Tibial nerve (tissue), 4 donors: ENCODE measurements at regions not wholly inside any gene's neighbourhood (a gene's known extent, or its start where the extent isn't known, plus 50 kb on each side); places are given as distances from the start of the nearest gene placed in this dataset. TPM values are rescaled to one million over a fixed set of nuclear protein-coding genes. Genes with fewer than 3 reads are reported as not detected.
A peak's percentile ranks its signal among the peaks of the same experiment; 100 is the strongest.

ENCODE experiments used
- DNase-seq, 2 donors: peaks; one replicate each; pipeline ENCODE4 v3.0.0-alpha.2; 2019; ENCODE audit warnings: low spot score in 2 of 2
- H3K27ac ChIP-seq, 4 donors: fragments of 200-600 bp; sonication (generic) in 3 of 4; one replicate each; pipeline ENCODE4 v1.5.1; 2017 to 2019; ENCODE audit warnings: mild to moderate bottlenecking in 1 of 4
- H3K27me3 ChIP-seq, 2 donors: fragments of 200-600 bp; sonication (generic) in 1 of 2; one replicate each; pipeline versions ENCODE4 v1.5.1 to v1.6.0; 2017 to 2019
- H3K36me3 ChIP-seq, 3 donors: fragments of 200-600 bp; sonication (generic); one replicate each; pipeline ENCODE4 v1.5.1; 2018 to 2019
- H3K4me1 ChIP-seq, 4 donors: fragments of 200-600 bp; sonication (generic) in 3 of 4; one replicate each; pipeline ENCODE4 v1.5.1; 2017 to 2019
- H3K4me3 ChIP-seq, 4 donors: fragments of 200-600 bp; sonication (generic) in 3 of 4; one replicate each; pipeline ENCODE4 v1.5.1; 2017 to 2019; ENCODE audit warnings: mild to moderate bottlenecking in 1 of 4, moderate library complexity in 1 of 4
- H3K9me3 ChIP-seq, 4 donors: fragments of 200-600 bp; sonication (generic) in 3 of 4; one replicate each; pipeline ENCODE4 v1.5.1; 2017 to 2019
- CTCF ChIP-seq, 5 experiments: fragments of 200-600 bp in 3 of 5; fragments of 450-650 bp in 2 of 5; sonication (generic) in 3 of 5; IDR thresholded peaks; one replicate each; pipeline ENCODE4 v1.5.1; 2016 to 2019; ENCODE audit warnings: antibody characterized with exemption in 5 of 5, mild to moderate bottlenecking in 3 of 5, moderate library complexity in 2 of 5
- EP300 ChIP-seq, 2 donors: sonication (generic); formaldehyde crosslinking; IDR thresholded peaks; one replicate each; pipeline ENCODE4 v1.6.1; 2017; ENCODE audit warnings: antibody characterized with exemption in 2 of 2, mild to moderate bottlenecking in 1 of 2
- POLR2A ChIP-seq, 2 donors: fragments of 450-650 bp; IDR thresholded peaks; one replicate each; pipeline ENCODE4 v1.6.1; 2017; ENCODE audit warnings: antibody characterized with exemption in 2 of 2, mild to moderate bottlenecking in 2 of 2, moderate library complexity in 2 of 2
- WGBS, 2 donors: methylation state at CpG; one replicate each; pipeline ENCODE4 v1.1.5; 2018; 5-methylcytosine and 5-hydroxymethylcytosine counted together
- small RNA-seq: library from RNA; depleted of rRNA; stranded (forward); fragments of <200 nt; gene quantifications from one replicate; pipeline ENCODE3, GENCODE V24; 2016

DNA sequence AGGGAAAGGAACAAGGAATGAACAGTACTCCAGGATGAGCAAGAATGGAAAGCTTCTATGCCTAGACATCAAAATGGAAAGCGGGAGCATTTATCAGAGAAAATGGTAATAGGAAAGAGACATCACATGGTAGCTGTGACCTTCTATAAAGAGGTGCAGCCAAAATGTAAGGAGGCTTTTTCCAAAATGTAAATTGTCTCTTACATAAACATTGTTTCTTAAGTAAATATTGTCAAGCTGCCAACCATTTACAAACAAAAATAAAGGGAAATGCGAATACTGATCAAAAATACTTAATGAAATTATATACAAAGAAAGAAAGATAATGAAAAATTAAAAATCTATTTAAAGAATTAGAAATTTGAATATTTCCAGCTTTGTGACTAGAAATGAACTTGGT is 55.0 kb upstream of the RASGEF1B start:
- WGBS, 2 donors, result 75 to 83% methylated on average over 2 of the region's 2 CpGs
- Histone ChIP-seq H3K27ac (no peak overlapping the region), H3K4me1 (peaks cover 0 to 8% (median 0%) of the 10 kb centered on the region in 4 donors), H3K4me3 (no peak overlapping the region), H3K27me3 (no peaks in the 10 kb centered on the region), H3K36me3 (no peaks in the 10 kb centered on the region), H3K9me3 (peaks cover 0 to 12% (median 0%) of the 10 kb centered on the region in 4 donors)
- TF ChIP-seq CTCF (IDR thresholded peaks at IDR 0.05) (no peak), POLR2A (IDR thresholded peaks at IDR 0.05) (no peak), EP300 (IDR thresholded peaks at IDR 0.05) (no peak)
- no peak for DNase-seq

DNA sequence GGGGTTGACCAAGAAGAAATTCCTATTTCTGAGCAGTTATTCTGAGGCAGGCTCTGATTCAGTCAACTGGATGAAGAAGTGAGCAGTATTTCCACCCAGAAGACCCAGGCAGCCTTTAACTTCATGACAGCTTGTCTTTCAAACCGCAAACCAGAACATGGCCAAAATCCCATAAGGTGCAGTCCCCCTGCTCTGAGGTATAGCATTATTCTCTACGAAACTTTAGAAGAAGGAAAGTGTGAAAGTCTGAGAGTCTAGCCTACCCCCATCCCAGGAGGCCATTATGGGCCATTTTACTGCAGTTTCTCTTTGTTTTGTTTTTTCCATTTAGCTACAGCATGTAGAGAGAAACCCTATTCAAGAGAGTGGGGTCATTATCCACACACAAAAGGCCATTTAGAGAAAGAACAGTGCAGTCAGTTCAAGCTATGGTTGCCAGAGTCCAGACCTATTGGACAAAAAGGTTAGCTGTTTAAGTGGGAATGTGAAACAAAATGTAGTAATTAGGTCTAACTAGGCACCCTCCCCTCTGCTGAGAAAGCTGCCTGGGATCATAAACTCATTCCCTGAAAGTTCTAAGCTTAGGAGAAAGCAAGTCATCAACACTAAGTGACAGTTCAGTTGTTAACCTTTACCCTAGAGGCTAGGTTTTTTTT is 52.1 kb upstream of the RASGEF1B start:
- no peaks in the 10 kb centered on the region for H3K36me3 ChIP-seq
- peak overlapping the region in 3 of 4 donors; percentile 36 to 81 (median 73) for H3K27ac ChIP-seq
- TF ChIP-seq CTCF (IDR thresholded peaks at IDR 0.05) (no peak), POLR2A (IDR thresholded peaks at IDR 0.05) (no peak), EP300 (IDR thresholded peaks at IDR 0.05) (no peak)
- DNase-seq, result no peak
- 53 to 73% methylated on average over 2 of the region's 2 CpGs for WGBS, 2 donors
- H3K4me1 ChIP-seq, result peaks cover 0 to 10% (median 0%) of the 10 kb centered on the region in 4 donors
- no peaks in the 10 kb centered on the region for H3K27me3 ChIP-seq
- H3K4me3 ChIP-seq, result no peak overlapping the region
- H3K9me3 ChIP-seq, result peaks cover 0 to 12% (median 0%) of the 10 kb centered on the region in 4 donors

DNA sequence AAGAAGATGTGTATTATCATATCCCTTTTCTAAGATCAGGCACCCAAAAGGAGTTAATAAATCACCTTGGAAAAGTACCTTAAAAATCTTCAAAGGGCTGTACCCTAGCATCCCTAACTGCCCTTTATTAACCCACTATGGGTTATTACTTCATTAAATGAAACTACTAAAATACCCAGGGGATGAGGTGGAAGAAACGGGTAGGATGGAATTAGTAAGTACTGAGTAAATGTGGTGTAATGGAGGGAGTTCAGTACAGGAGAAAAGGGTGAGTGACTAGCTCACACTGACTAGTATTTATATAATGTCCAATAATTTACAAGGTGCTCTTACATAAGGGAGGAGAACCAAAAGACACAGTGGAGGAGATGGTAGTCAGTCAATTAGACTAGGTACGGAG is 51.0 kb upstream of the RASGEF1B start:
- no peak overlapping the region for H3K4me3 ChIP-seq
- WGBS, 2 donors, result 71 to 93% methylated on average over 2 of the region's 2 CpGs
- peaks cover 0 to 5% (median 0%) of the 10 kb centered on the region in 4 donors for H3K9me3 ChIP-seq
- DNase-seq, result no peak
- no peaks in the 10 kb centered on the region for H3K27me3 ChIP-seq
- TF ChIP-seq EP300 (IDR thresholded peaks at IDR 0.05), result no peak
- TF ChIP-seq POLR2A (IDR thresholded peaks at IDR 0.05), result no peak
- no peak for TF ChIP-seq CTCF (IDR thresholded peaks at IDR 0.05)
- H3K4me1 ChIP-seq, result peaks cover 0 to 21% (median 0%) of the 10 kb centered on the region in 4 donors
- H3K36me3 ChIP-seq, result no peaks in the 10 kb centered on the region
- no peak overlapping the region for H3K27ac ChIP-seq

DNA sequence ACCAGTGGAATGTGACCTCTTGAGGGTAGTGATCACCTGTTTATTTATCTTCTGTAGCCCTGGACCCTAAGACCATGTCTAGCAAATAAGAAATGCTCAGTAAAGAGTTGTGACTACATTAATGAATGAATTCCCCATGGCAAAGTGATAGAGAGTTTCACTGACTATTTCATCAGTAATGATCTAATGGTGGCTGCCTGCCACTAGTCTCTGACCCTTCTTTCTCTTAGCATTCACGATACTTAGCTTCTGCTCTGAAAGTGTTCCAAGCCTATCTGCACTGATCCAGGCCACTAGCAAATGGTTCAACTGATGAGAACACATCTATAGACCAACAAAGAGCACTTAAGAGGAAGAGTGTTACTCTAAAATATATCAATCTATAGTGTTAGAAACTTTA is 50.0 kb upstream of the RASGEF1B start:
- WGBS, 2 donors, result 20 to 23% methylated on average over 1 of the region's 1 CpG

More for the DNA sequence above, 50.0 kb upstream of the RASGEF1B start:
- H3K9me3 ChIP-seq, result no peaks in the 10 kb centered on the region
- DNase-seq, result no peak
- no peaks in the 10 kb centered on the region for H3K36me3 ChIP-seq
- no peak overlapping the region for H3K27ac ChIP-seq
- peaks cover 0 to 24% (median 0%) of the 10 kb centered on the region in 4 donors for H3K4me1 ChIP-seq
- TF ChIP-seq EP300 (IDR thresholded peaks at IDR 0.05), result no peak
- no peak for TF ChIP-seq POLR2A (IDR thresholded peaks at IDR 0.05)
- no peak for TF ChIP-seq CTCF (IDR thresholded peaks at IDR 0.05)
- no peak overlapping the region for H3K4me3 ChIP-seq
- no peaks in the 10 kb centered on the region for H3K27me3 ChIP-seq

Small RNAs in the stretch of these regions (small RNA-seq; reads per million reads assigned to genes)
- gene RF00322 (not detected), gene RNU6-499P (not detected)
